Fibroblast of the aortic adventitia (primary cell): ENCODE measurements at regions not wholly inside any gene's neighbourhood (a gene's known extent, or its start where the extent isn't known, plus 50 kb on each side); places are given as distances from the start of the nearest gene placed in this dataset.

Source experiments
- DNase-seq: peaks from one replicate; pipeline ENCODE4 v3.0.0-alpha.2; 2010; ENCODE audit warnings: low read depth
- H3K4me3 ChIP-seq: 2 replicates; pipeline ENCODE4 v1.5.1; 2011; ENCODE audit warnings: low read depth, mild to moderate bottlenecking, control low read depth, low read length, moderate library complexity
- TF ChIP-seq, protein P1 (sequence below): IDR thresholded peaks from 2 replicates; pipeline ENCODE4 v1.5.1; 2011; ENCODE audit warnings: mild to moderate bottlenecking, low read length, control low read depth, inconsistent platforms; ENCODE audit not compliant: insufficient read depth

DNA sequence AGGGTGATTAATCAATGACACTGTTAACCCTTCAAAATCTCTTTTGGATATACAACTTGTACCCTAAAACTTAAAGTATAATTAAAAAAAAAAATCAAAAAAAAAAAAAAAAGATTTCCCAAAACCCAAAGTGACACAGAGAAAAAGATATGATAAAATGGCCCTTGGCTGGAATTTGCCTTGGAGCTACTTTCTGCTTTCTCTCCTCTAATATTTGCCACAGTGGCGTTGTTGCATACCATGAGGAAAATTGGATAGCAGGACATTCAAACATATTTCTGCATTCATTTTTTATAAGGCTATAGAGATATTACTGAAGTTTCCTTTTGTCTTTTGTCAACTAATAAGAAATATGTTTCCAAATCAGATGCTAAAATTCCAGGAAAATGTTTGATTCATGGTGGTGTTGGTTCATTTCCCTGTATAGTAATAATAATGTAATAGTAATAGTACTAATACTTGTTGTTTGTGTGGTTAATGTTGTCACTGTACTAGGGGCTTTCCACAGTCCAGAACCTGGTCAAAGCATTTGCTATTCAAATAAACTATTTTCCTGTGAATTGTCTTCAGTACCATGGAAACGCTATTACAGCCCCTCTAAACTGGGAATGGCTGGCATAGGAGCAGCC, 441.3 kb upstream of the THBS1 start:
- H3K4me3 ChIP-seq, result no peak overlapping the region
- TF ChIP-seq, protein P1, sequence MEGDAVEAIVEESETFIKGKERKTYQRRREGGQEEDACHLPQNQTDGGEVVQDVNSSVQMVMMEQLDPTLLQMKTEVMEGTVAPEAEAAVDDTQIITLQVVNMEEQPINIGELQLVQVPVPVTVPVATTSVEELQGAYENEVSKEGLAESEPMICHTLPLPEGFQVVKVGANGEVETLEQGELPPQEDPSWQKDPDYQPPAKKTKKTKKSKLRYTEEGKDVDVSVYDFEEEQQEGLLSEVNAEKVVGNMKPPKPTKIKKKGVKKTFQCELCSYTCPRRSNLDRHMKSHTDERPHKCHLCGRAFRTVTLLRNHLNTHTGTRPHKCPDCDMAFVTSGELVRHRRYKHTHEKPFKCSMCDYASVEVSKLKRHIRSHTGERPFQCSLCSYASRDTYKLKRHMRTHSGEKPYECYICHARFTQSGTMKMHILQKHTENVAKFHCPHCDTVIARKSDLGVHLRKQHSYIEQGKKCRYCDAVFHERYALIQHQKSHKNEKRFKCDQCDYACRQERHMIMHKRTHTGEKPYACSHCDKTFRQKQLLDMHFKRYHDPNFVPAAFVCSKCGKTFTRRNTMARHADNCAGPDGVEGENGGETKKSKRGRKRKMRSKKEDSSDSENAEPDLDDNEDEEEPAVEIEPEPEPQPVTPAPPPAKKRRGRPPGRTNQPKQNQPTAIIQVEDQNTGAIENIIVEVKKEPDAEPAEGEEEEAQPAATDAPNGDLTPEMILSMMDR, result no peak
- DNase-seq, result no peak

DNA sequence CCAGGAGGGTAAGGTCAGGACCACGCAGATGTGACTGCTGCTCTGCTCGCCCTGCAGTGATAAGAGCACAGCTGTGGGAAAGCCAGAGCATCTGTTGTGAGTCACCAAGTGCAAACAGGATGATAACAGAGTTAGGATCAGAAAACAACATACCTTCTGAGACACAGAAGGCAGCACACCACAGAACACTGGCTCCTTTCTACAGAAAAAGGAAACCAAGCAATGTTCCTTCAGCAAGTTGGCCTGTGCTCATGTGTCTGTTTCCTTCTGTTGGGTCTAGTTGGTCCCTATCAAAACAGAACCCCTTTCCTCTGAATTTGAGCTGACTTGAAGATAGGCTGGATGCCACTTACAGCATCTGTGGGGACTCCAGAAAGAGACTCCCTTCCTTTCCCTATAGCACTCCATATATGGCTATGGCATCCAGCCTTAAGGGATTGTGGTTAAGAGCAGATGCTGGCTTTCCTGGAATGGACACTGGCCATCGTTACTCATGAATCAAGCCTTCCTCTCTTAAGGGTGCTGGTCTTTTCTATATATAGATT, 440.7 kb upstream of the THBS1 start:
- DNase-seq, result peak; percentile 92
- TF ChIP-seq, protein P1, result no peak
- no peak overlapping the region for H3K4me3 ChIP-seq

GRCh38 chr15:39142500-39142899, 438.4 kb upstream of the THBS1 start:
- H3K4me3 ChIP-seq, result no peak overlapping the region
- no peak for DNase-seq
- TF ChIP-seq, protein P1, result no peak

GRCh38 chr15:39143479-39143878, 437.4 kb upstream of the THBS1 start:
- TF ChIP-seq, protein P1, result no peak
- no peak overlapping the region for H3K4me3 ChIP-seq
- DNase-seq, result no peak

DNA sequence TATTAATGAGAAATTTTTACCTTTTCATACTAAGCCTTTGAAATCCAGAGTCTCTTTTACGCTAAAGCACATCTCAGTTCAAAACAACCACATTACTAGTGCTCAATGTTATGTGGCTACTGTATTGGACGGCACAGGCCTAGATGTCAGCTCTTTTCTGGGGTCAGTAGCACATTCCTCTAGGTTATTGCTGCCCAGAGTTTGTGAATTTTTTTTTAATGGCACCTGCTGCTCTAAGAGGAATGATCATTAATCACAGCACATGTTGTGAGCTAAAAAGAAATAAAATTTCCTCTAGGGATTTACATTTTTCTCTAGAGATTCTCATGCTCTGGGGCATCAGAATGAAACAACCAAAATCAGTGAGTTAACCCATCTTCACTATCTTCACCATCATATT, 436.8 kb upstream of the THBS1 start:
- no peak for DNase-seq
- no peak overlapping the region for H3K4me3 ChIP-seq
- TF ChIP-seq, protein P1, result no peak

GRCh38 chr15:39144613-39145499, 436.0 kb upstream of the THBS1 start:
- TF ChIP-seq, protein P1, result no peak
- H3K4me3 ChIP-seq, result no peak overlapping the region
- no peak for DNase-seq
